HG03469 (cell line): ENCODE measurements at regions not wholly inside any gene's neighbourhood (a gene's known extent, or its start where the extent isn't known, plus 50 kb on each side); places are given as distances from the start of the nearest gene placed in this dataset.
"Not testable (repeated sequence)": the region's sequence is repeated elsewhere in the genome, so short reads cannot be mapped to it uniquely, and the experiment has no call there.

Experiments
- ATAC-seq: cut with Tn5 transposase; IDR thresholded peaks from one replicate; pipeline ENCODE4 v1.9.1; 2021; ENCODE audit warnings: mild to moderate bottlenecking, moderate library complexity, moderate number of reproducible peaks; ENCODE audit not compliant: unreplicated experiment

DNA sequence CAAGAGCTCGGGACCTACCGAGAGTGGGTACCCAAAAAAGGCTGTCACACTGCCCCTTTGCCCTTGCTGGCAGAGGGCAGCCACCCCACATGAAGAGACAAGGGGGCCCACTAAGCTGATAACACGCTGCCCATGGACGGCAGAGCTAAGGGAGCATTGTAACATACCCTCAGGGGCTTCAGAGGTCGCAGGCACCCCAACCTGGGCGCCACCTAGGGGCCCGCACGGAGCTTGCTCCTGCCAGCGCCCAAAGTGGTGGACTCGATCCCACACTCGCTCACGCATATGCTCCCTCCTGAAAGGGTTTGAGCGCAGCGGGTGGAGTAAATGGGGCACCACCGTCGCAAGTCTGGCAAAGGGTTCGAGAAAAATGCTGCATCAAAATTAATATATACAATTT lies 975.4 kb downstream of the ZPLD1 start:
- ATAC-seq = no peak

DNA sequence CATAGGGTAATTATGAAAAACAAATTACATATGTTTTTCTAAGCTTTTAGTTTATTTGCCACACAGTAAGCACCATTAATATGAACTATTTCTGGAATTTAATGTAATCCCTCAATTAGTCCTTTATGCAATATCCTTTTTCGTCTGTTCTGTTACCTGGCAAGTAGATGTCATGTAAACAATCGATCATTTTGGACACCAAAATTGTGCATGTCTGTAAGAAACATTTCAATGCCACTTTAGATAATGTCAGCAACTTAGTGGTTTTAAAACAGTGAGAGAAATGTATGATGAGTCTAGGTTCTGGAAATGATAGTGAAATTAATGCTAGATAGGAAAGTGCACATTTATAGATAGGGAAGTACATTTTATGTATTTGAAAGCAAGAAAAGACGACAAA lies 986.6 kb downstream of the ZPLD1 start:
- ATAC-seq = no peak

DNA sequence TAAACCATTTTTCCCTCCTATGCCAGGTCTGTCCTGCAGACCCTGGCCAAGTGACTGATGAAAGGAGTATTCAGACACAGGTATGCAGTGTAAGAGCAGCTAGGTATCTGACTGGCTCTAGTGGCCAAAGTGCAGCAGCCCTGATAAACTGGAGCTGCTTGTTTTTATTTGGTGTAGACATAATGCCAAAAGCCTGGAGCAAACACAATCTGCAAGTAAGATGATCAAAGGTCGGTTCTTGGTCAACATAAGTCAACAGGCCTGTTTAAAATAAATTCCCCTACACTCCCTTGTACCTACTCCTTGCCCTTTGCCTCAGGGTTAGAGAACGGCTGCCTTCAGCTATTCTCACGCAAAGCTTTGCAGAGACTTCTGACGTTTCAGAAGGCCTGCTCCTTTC lies 1003.1 kb downstream of the ZPLD1 start:
- no peak for ATAC-seq

DNA sequence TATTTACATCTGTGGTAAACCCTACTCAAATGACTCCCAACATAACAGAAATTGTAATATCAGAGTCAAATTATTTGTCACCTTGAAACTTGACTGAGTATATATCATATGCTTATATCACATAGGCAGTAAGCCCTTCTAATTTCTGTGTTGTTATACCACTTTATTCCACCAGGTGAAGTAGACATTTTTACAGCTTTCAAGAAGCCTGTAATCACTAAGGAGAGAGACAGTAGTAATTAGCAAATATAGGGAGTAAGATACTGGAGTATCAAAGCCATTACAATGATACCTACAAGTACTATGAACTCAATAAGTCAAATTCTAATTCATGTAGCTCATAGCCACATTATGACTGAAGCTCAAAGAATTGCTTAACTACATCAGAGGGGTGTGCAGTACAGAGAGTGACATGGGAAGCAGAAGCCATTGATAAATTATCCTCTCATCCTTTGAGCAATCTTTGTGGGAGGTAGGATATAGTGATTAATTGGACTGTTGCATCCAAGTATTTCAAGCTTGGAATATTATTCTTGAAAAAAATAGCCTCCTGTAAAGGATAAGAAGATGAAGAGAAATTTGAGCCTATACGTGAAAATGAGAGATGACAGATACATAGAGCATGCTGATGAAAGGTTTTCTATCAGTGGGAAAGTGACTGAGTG lies 1005.9 kb downstream of the ZPLD1 start:
- ATAC-seq = peak; percentile 96

DNA sequence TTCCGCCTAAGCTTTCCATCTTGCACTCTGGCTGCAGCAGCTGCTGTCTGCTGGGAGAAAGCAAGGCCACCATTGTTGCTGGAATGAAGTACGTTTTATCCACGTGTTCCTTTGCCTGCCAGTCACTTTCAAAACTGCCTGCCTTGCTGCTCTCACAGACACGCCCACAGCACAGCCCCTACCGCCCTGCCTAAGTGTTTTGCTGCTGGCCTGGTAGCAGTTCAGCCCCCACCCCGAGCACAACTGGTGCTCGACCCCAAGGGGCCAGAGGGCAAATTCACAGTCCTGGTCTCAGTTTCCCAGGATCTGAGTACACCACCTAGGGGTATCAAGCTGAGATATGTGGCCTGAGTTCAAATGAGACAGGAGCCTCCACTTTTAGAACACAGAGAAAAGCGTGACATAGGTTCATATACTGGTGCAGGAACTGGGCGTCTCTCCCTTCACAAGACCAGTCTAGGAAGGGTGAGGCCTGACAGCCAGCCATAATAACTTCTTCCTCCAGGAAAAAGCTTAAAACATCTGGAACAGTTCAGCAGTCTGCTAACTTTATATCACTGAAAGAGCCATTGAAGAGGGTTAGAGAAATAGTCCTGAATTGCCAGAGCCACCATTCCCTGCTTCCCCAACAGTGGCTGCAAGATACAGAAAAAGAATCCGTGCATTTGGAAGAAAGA lies 1012.3 kb downstream of the ZPLD1 start:
- no peak for ATAC-seq

DNA sequence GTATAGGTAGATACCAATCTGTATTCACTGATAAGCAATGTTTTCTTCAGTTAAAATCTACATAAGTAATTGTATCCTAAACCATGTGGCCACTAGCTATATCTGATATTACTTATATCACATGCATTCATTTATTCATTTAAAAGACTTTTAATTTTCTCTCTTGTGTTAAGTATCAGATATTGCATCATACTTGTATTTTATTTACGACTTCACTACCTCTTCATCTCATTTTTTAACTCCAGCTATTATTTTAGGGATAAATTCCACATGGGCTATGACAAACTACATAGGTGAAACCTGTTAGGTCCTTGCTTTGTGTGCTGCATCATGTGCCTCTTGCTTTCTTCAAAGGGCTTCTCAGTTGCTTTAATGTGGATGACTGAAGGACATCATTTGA lies 1018.3 kb downstream of the ZPLD1 start:
- ATAC-seq = no peak

DNA sequence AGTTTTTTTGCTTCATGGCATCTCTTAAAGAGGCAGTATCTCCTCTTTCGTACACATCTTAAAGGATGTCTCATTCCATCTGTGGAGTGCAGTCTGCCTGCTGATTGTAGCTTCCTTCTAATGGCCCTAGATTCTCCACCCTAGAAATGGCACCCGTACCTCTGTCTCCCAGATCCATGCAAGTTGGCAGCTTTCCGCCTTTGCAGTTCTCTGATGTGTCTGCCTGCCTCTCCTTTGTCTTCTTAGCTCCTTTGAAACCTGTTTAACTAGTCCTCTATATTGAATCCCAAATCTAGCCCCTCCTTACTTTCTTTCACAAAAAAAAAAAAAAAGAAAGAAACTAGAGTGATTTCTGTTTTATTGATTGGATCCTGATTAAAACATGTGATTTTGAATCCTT lies 1025.0 kb downstream of the ZPLD1 start:
- no peak for ATAC-seq

DNA sequence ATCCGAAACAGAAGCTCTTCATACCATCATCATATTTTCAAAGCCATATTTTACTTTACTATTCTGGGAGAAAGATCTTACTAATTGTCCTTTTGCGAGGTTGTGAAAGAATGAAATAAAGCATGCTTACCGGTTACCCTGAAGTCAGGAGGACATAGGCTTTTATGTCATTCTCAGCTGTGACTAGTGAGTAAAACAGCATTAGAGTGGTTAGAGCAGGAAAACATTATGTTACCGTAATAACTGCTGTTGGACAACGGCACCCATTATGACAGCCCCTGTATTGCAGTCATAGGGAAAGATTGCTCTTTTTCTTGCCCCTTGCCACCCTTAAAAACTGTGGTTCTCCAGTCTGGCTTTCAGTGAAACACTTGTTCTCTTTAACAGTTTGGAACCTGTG lies 1035.7 kb downstream of the ZPLD1 start:
- no peak for ATAC-seq

DNA sequence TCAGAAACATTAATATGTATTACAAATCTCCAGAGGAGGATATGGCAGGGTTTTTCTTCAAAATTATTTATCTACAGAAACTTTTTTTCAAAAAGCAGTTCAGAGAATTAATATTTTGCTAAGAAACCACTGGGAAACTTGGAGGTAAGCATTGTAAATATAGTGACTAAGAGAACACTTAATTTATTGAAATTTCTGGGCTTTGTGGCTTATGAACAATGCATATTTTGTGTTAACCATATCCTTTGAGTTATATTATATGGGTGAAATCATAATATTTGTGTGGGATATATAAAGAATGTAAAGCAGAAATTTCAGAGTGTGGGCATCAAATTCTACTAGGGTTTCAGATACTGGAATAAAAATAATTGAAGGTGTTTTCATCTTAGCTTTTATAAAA lies 1059.2 kb downstream of the ZPLD1 start:
- no peak for ATAC-seq

DNA sequence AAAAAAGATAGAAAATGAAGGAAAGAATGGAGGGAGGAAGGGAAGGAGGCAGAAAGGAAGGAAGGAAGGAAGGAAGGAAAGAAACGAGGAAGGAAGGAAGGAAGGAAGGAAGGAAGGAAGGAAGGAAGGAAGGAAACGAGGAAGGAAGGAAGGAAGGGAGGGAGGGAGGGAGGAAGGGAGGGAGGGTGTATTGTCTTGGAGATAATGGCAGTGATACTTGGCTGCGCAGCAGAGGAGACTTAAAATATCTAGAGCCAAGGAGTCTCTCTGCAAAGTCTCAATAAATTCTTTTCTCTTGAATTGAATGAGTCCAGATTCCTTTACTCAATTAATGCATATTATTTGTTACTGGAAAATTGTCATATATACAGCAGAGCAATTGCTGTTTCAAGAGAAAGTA lies 1059.7 kb downstream of the ZPLD1 start:
- no peak for ATAC-seq

DNA sequence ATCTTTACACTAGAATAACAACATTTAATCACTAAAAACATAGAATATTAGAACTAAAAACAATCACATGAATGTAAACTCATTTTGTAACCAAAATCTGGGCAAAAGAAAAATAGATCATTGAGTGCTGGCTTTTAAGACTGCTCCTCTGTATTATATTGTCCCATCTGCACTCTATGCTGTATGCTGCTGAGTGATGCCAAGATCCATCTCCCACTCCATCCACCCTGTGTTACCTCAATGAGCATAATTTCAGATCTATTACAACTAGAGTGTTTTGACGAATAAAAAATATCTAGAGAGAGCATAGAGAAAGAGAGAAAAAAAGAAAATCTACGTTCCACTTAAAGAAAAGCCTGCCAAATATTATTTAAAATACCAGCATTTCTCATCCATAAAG lies 1060.4 kb downstream of the ZPLD1 start:
- ATAC-seq = no peak

DNA sequence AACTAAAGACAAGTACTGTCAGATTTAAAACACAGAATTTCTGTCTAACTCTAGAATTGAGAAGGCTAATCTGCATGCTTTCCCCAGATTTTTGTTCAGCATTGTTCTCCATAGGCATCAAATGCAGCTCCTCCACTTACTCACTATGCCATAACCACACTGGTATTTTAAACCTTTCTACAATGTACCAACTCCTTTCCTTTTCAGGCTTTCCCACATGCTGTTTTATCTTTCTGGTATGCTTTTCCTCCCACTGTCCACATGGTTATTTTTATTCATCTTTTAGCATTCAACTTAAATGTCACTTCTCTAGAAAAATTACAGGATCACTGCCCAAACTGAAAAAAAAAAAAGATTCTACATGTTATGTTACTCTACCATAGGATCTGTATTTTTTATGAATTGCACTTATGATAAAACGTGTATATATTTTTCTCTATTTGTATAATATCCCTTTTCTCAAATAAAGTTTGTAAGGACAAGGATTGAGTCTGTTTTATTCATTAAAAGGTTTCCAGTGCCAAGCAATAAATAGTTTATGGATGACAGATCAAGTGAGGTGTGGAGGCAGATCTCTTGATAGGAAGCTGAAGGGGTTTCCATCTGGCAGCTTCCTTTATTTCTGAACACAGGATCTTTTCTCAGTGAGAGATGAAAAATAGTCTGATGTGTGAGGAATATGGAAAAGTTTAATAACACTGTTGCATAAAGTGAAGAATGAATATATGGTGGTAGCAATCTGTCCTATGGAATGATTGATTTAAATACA lies 1064.5 kb downstream of the ZPLD1 start:
- ATAC-seq = no peak

DNA sequence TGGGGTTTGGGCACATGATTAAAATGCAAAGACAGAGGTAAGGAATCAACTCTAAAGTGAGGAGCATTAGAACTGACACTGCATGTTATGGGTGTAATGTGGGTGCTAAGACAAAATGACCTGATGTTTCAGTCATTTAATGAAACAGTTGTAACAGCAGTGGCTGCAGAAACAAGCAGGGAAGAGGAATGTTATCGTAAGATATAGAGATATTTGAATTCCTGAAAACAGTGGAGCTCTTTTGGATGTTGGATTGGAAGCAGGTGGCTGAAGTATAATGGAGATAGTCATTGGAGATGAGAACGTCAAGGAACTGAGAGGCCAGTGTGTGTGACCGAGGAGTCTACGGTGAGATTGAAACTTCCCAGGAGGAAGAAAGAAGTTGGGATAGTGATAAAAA lies 1065.2 kb downstream of the ZPLD1 start:
- no peak for ATAC-seq

DNA sequence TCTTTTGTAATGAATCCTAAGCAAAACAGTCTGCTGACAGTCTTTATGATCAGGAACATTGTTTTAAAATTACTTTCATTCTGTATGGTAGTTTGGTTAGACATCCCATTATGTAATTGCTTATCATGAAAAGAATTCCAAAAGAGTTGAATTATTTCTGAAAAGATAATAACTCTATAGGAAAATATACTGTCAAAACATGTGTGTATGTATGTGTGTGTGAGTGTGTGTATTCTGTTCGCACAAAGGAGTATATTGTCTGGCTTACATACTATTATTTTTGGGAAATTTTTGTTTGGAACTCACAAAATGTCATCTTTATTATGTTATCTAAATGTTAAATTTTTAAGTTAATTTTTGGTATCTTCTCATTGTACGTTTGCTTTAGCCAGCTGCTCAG lies 1075.9 kb downstream of the ZPLD1 start:
- no peak for ATAC-seq

DNA sequence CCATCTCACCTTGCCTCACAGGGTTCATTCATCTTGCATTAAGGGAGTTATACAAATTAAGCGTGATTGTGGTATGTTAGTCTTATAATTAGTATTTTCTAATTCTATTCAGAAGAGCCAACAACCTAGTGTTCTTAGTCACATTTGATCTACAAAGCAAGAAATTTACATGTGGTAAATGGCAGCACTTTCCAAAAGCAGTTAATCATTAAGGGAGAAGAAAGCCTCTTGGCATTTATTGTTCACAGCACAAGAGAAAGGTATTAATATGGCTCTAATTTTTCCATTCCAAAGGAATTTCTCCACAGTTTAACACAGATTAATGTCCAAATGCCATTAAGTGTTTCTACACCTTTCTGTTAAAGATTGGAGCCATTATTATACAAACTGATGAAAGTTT lies 1077.1 kb downstream of the ZPLD1 start:
- no peak for ATAC-seq

DNA sequence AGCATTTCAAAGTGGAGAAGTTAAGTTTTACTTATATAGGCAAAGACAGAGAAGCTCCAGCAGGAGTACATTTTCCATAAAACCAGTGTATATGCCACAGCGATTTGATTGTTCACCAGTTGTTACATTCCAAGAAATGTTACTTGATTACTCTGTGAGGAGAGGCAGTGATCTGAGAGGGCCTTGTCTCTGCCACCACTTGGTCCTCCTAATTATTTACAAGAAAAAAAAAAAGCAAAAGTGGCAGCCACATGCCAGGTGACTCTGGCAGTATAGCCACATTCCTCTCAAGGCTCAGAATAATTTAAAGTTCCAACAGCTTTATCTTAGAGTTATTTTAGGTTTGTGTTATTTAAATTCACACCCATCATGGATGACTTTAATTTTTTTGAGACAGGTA lies 1077.8 kb downstream of the ZPLD1 start:
- ATAC-seq = no peak

DNA sequence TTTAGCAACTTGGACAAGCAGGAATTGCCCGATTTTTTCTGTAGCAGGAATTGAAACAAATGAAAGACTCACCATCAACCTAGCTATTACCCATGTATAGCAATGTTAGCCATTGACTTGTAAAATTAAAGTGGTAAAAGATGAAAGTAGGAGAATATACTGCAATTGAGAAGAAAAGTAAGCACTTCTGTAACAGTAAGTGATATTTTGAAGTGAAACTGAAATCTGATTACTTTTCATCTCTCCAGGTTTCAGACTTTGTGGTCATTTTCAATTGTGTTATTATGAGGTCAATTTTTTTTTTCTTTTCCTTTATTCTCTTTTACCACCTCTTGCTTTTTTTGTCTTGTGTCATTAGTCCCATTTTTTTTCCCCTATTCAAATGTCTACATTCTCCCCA lies 1078.2 kb downstream of the ZPLD1 start:
- ATAC-seq = no peak

DNA sequence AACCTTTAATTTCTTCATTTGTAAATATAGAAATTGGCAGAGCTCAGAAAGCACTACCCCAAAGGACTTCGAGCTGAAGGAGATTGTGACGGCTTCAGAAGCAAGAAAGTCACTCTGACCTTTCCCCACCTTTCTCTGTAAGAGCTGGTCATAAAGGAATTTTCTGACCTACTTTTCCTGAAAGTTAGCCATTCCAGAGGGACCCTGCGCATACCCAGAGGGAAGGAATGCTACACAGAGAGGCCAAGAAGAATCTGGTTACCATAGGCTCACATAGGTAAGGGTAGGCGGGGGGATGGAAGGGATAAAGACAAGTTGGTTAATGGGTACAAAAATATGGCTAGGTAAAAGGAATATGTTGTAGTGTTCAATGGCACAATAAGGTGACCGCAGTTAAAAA lies 1080.3 kb downstream of the ZPLD1 start:
- ATAC-seq = no peak

DNA sequence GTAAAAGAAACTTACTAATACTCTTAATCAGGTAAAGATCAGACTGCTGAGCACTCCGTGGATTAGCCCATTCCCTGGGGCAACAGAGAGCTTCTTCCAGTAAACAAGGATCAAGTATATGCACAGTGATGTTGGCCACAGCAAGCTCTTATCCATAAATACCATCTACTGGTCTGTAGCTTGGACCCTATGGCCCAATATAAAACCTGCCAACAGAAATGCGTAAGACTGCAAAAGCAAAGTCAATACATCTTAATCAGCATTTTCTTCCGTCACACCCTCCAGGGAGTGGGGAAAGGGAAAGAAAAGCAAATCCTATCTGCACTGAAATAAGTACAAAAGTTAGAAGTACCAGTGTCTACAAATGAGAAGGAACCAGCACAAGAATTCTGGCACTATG lies 1082.1 kb downstream of the ZPLD1 start:
- ATAC-seq = no peak

DNA sequence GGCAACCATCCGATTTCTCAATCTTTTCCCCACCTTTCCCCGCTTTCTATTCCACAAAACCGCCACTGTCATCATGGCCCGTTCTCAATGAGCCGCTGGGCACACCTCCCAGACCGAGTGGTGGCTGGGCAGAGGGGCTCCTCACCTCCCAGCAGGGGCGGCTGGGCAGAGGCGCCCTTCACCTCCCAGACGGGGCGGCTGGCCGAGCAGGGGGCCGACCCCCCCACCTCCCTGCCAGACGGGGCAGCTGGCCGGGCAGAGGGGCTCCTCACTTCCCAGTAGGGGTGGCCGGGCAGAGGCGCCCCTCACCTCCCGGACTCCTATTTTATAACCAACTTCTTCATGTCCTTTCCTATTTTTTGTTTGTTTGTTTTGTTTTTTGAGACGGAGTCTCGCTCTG lies 1096.5 kb downstream of the ZPLD1 start:
- not testable (repeated sequence) for ATAC-seq

DNA sequence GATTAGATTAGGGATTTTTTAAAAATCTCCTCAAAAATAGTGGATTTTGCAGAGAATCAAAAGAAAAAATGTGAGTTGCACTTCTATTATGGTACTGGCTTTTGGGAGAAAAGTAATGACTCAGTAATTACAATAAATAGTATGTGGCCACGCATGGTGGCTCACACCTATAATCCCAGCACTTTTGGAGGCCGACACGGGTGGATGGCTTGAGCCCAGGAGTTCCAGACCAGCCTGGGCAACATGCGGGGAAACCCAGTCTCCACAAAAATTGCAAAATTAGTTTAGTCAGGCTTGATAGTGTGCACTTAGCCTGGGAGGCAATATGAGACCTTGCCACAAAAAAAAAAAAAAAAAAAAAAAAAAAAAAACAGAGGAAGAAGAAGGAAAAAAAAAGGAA lies 1098.2 kb downstream of the ZPLD1 start:
- no peak for ATAC-seq

DNA sequence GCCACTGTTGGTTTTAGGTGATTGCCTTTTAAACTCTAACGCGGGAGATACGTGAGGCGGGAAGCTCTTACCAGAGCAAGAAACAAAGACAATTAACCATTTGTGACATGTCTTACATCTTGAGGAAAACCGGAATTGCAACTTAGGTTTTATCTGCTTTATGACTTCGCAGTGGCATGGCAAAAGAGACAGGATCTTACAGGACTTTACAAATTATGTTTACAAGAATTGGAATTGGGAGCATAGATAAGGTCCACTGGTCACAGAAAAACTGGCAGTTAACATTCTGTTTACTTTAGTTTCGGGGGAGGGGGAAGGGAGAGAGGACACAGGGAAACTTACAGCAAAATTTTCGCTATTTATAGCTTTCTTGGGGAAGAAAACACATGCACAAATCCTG lies 1119.6 kb downstream of the ZPLD1 start:
- ATAC-seq = no peak
